Fibroblast of pulmonary artery (primary cell): ENCODE measurements at regions not wholly inside any gene's neighbourhood (a gene's known extent, or its start where the extent isn't known, plus 50 kb on each side); places are given as distances from the start of the nearest gene placed in this dataset.

Experiments
- DNase-seq: peaks from one replicate; pipeline ENCODE4 v3.0.0-alpha.2; 2010; ENCODE audit warnings: low read depth
- H3K4me3 ChIP-seq: replicated peaks from 2 replicates; pipeline ENCODE4 v1.5.1; 2011; ENCODE audit warnings: low read depth, mild to moderate bottlenecking, control low read depth, low read length, moderate library complexity
- CTCF ChIP-seq: IDR thresholded peaks from 2 replicates; pipeline ENCODE4 v1.5.1; 2011; ENCODE audit warnings: mild to moderate bottlenecking, control low read depth, low read length, inconsistent platforms; ENCODE audit errors: missing control alignments

GRCh38 chr11:18878211-18878610, 61.0 kb downstream of the MRGPRX1 start:
- H3K4me3 ChIP-seq = no peak overlapping the region
- no peak for TF ChIP-seq CTCF
- no peak for DNase-seq

GRCh38 chr11:18865951-18866350, 73.3 kb downstream of the MRGPRX1 start:
- H3K4me3 ChIP-seq = no peak overlapping the region
- no peak for DNase-seq
- no peak for TF ChIP-seq CTCF

GRCh38 chr11:18865261-18865660, 73.7 kb upstream of the PTPN5 start:
- no peak for TF ChIP-seq CTCF
- DNase-seq = no peak
- H3K4me3 ChIP-seq = no peak overlapping the region

- peak; percentile 44 for DNase-seq
- peak; percentile 57 for TF ChIP-seq CTCF
- no peak overlapping the region for H3K4me3 ChIP-seq
These were observed 61.6 kb upstream of the PTPN5 start for GRCh38 chr11:18853086-18853720.

GRCh38 chr11:18849406-18849805, 57.8 kb upstream of the PTPN5 start:
- no peak for DNase-seq

GRCh38 chr11:18844753-18845367, 53.3 kb upstream of the PTPN5 start:
- H3K4me3 ChIP-seq = no peak overlapping the region
- peak; percentile 82 for TF ChIP-seq CTCF
- peak; percentile 44 for DNase-seq

More at GRCh38 chr11:18849406-18849805, 57.8 kb upstream of the PTPN5 start:
- TF ChIP-seq CTCF = no peak
- H3K4me3 ChIP-seq = no peak overlapping the region
